ENCODE measurements at regions not wholly inside any gene's neighbourhood (a gene's known extent, or its start where the extent isn't known, plus 50 kb on each side); places are given as distances from the start of the nearest gene placed in this dataset.

- no peak for DNase-seq (ENCODE audit: low read depth)
- no peak overlapping the region for H3K4me3 ChIP-seq (ENCODE audit: low read length)
- TF ChIP-seq, protein P1, sequence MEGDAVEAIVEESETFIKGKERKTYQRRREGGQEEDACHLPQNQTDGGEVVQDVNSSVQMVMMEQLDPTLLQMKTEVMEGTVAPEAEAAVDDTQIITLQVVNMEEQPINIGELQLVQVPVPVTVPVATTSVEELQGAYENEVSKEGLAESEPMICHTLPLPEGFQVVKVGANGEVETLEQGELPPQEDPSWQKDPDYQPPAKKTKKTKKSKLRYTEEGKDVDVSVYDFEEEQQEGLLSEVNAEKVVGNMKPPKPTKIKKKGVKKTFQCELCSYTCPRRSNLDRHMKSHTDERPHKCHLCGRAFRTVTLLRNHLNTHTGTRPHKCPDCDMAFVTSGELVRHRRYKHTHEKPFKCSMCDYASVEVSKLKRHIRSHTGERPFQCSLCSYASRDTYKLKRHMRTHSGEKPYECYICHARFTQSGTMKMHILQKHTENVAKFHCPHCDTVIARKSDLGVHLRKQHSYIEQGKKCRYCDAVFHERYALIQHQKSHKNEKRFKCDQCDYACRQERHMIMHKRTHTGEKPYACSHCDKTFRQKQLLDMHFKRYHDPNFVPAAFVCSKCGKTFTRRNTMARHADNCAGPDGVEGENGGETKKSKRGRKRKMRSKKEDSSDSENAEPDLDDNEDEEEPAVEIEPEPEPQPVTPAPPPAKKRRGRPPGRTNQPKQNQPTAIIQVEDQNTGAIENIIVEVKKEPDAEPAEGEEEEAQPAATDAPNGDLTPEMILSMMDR (IDR thresholded peaks at IDR 0.05; ENCODE audit: insufficient read depth, low read depth, low read length, missing control alignments): no peak
Observed at GRCh38 chr9:82104252-82104651, 115.7 kb downstream of the SPATA31D1 start.

DNA sequence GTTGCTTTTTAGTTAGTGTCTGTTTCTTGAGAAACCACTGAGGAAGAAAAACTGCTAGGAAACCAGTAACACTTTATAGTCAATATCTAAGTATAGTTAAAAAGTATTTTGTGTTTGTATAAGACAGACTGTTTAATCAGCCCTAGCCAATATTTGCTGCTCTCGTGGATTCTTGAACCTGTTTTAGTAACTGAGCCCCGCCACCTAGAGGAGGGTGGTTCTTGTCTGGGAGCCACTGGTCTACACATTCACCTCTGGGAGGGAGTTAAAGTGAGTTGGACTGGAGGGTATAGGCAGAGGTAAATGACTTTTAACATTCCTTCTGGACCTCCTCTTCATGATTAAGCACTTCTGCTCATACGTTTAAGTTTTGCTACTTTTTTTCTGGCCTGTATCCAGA is 117.2 kb downstream of the SPATA31D1 start:
- H3K4me3 ChIP-seq (ENCODE audit: low read length): no peak overlapping the region
- no peak for DNase-seq (ENCODE audit: low read depth)
- TF ChIP-seq, protein P1 (IDR thresholded peaks at IDR 0.05; ENCODE audit: insufficient read depth, low read depth, low read length, missing control alignments): no peak

DNA sequence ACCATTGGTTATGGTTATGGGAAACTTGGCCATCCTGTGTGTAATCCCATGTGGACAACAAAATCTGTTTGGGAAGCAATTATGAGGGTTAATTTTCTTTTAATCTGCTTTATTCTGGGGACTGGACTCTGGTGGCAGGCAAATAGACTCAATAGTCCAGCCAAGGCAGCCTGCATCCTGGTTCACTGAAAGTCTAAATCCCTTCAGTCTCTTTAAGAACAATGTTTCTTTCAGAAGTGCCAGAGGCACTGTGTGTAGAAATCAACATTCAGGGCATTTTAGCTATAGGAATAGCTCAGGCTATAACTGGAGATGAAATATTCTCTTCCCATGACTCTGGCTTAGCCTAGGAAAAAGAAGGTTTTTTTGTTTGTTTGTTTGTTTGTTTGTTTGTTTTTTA is 118.0 kb downstream of the SPATA31D1 start:
- no peak for DNase-seq (ENCODE audit: low read depth)
- no peak overlapping the region for H3K4me3 ChIP-seq (ENCODE audit: low read length)
- TF ChIP-seq, protein P1 (IDR thresholded peaks at IDR 0.05; ENCODE audit: insufficient read depth, low read depth, low read length, missing control alignments): no peak

DNA sequence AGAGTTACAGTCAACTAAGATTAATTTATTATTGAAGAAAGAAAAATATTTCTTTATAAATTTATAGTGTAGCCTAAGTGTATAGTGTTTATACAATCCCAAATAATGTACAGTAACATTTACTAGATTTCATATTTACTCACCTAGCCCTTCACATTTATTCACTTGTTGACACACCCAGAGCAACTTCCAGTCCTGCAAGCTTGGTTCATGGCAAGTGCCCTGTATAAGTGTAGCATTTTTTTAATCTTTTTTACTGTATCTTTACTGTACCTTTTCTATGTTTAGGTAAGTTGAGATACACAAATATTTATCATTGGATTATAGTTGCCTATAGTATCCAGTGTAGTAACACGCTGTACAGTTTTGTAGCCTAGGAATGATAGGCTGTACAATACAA is 119.9 kb downstream of the SPATA31D1 start:
- DNase-seq (ENCODE audit: low read depth): no peak
- TF ChIP-seq, protein P1 (IDR thresholded peaks at IDR 0.05; ENCODE audit: insufficient read depth, low read depth, low read length, missing control alignments): no peak
- H3K4me3 ChIP-seq (ENCODE audit: low read length): no peak overlapping the region

DNA sequence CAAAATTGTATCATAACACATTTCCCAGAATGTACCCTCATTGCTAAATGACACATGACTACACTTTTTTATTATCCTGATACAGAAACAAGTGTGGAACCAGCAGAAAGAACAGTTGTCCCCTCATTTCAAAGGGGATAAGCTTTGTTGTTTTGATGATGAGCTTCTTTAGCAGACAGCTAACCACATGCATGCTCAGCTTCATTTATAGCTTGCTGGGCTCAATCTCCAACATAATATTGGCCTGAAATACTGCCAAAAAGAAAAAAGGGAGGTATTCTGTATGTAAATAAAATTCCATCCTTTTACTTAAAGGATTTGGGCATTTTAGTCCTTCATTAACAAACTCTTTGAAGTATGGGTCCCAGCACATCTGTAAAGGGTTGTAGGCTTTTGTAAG is 120.4 kb downstream of the SPATA31D1 start:
- TF ChIP-seq, protein P1 (IDR thresholded peaks at IDR 0.05; ENCODE audit: insufficient read depth, low read depth, low read length, missing control alignments): no peak
- no peak for DNase-seq (ENCODE audit: low read depth)

GRCh38 chr9:82109626-82110025 is 121.1 kb downstream of the SPATA31D1 start:
- DNase-seq (ENCODE audit: low read depth): no peak
- H3K4me3 ChIP-seq (ENCODE audit: low read length): no peak overlapping the region
- TF ChIP-seq, protein P1 (IDR thresholded peaks at IDR 0.05; ENCODE audit: insufficient read depth, low read depth, low read length, missing control alignments): no peak

More for the DNA sequence above, 120.4 kb downstream of the SPATA31D1 start:
- H3K4me3 ChIP-seq (ENCODE audit: low read length): no peak overlapping the region

DNA sequence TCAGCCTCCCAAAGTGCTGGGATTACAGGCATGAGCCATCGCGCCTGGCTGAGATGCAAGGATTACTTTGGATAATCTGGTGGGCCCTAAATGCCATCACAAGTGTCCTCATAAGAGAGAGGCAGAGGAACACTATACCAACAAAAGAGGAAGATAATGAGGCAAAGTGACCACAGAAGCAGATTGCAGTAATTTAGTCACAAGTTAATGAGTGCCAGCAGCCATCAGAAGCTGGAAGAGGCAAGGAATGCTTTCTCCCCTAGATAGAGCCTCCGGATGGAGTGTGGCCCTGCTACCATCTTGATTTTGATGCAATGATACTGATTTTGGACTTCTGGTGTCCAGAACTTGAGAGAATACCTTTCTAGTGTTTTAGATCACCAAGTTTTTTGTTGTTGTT is 122.3 kb downstream of the SPATA31D1 start:
- no peak overlapping the region for H3K4me3 ChIP-seq (ENCODE audit: low read length)
- TF ChIP-seq, protein P1 (IDR thresholded peaks at IDR 0.05; ENCODE audit: insufficient read depth, low read depth, low read length, missing control alignments): no peak
- no peak for DNase-seq (ENCODE audit: low read depth)

All from epithelial cell of esophagus (primary cell).